ENCODE measurements at regions not wholly inside any gene's neighbourhood (a gene's known extent, or its start where the extent isn't known, plus 50 kb on each side); places are given as distances from the start of the nearest gene placed in this dataset.

GRCh38 chr2:166651080-166651675 is 157.1 kb upstream of the SCN7A start:
- H3K9me2 ChIP-seq (ENCODE audit: insufficient read depth): no peaks in the 10 kb centered on the region
- H3K79me2 ChIP-seq (ENCODE audit: insufficient read depth, low read length): no peaks in the 10 kb centered on the region
- no peak overlapping the region for H3K27ac ChIP-seq (ENCODE audit: low read depth, low read length)
- no peak overlapping the region for H2AFZ ChIP-seq (ENCODE audit: low read depth, low read length, poor library complexity, severe bottlenecking)
- no peaks in the 10 kb centered on the region for H3K4me1 ChIP-seq (ENCODE audit: control insufficient read depth in 1 of 2, insufficient read depth in 2 of 2, low read length in 2 of 2)
- POLR2A ChIA-PET: no interaction called here
- H3K4me2 ChIP-seq (ENCODE audit: low read length): no peak overlapping the region
- intact Hi-C loops (cut with micrococcal nuclease): no loop called here
- ATAC-seq (no peak), DNase-seq (ENCODE audit: low read depth, low spot score) (no peak)
- H3K27me3 ChIP-seq (ENCODE audit: insufficient read depth, low read length): no peaks in the 10 kb centered on the region
- no peak overlapping the region for H3K4me3 ChIP-seq (replicated peaks in 1 of 2; ENCODE audit: low read depth in 1 of 2, low read length in 2 of 2)
- no peaks in the 10 kb centered on the region for H4K20me1 ChIP-seq (ENCODE audit: insufficient read depth)
- no peak overlapping the region for H3K9ac ChIP-seq (ENCODE audit: low read length)
- no peaks in the 10 kb centered on the region for H3K36me3 ChIP-seq (ENCODE audit: control insufficient read depth in 1 of 2, insufficient read depth in 2 of 2, low read length in 2 of 2)
- no TSS peak for BruUV-seq (replicated peaks)
- TF ChIP-seq YY1 (IDR thresholded peaks at IDR 0.05; ENCODE audit: extremely low read depth, insufficient replicate concordance, low read depth, low read length) (no peak), ATF3 (IDR thresholded peaks at IDR 0.05) (no peak), POLR2AphosphoS5 (IDR thresholded peaks at IDR 0.05; ENCODE audit: low read depth, low read length) (no peak), POLR2A (IDR thresholded peaks at IDR 0.05; ENCODE audit: borderline replicate concordance, extremely low read depth, insufficient read depth, insufficient read length) (no peak), FOSL1 (IDR thresholded peaks at IDR 0.05; ENCODE audit: low read depth) (no peak), ELF1 (IDR thresholded peaks at IDR 0.05; ENCODE audit: borderline replicate concordance, low read depth) (no peak), TCF7L2 (IDR thresholded peaks at IDR 0.05; ENCODE audit: borderline replicate concordance, extremely low read depth, insufficient read depth, insufficient read length) (no peak), CBX3 (IDR thresholded peaks at IDR 0.05; ENCODE audit: low read depth) (no peak), ZNF274 (IDR thresholded peaks at IDR 0.05; ENCODE audit: low read depth, low read length) (no peak), ZFX (IDR thresholded peaks at IDR 0.05) (no peak), SRF (IDR thresholded peaks at IDR 0.05; ENCODE audit: low read depth) (no peak), MAX (IDR thresholded peaks at IDR 0.05) (no peak), REST (IDR thresholded peaks at IDR 0.05; ENCODE audit: low read depth) (no peak), SP1 (IDR thresholded peaks at IDR 0.05; ENCODE audit: low read depth) (no peak), EZH2phosphoT487 (IDR thresholded peaks at IDR 0.05; ENCODE audit: borderline replicate concordance) (no peak), ZBTB33 (IDR thresholded peaks at IDR 0.05; ENCODE audit: extremely low read depth, insufficient replicate concordance, low read length) (no peak), JUND (IDR thresholded peaks at IDR 0.05) (no peak), EGR1 (IDR thresholded peaks at IDR 0.05; ENCODE audit: low read depth) (no peak)
- H3K9me3 ChIP-seq (ENCODE audit: control insufficient read depth in 1 of 2, insufficient read depth in 1 of 2, low read depth in 1 of 2, low read length in 2 of 2): no peaks in the 10 kb centered on the region
- CTCF ChIA-PET: no interaction called here
- RAD21 ChIA-PET (ENCODE audit: low non-redundant PET in 1 of 2, low total read pairs in 2 of 2, uncharacterized antibody in 2 of 2, unreplicated experiment in 2 of 2): no interaction called here
